OCI-LY3 (cell line): ENCODE measurements at regions not wholly inside any gene's neighbourhood (a gene's known extent, or its start where the extent isn't known, plus 50 kb on each side); places are given as distances from the start of the nearest gene placed in this dataset.
A peak's percentile ranks its signal among the peaks of the same experiment; 100 is the strongest.
"Not testable (repeated sequence)": the region's sequence is repeated elsewhere in the genome, so short reads cannot be mapped to it uniquely, and the experiment has no call there.

ENCODE experiments used
- H2AFZ ChIP-seq: fragments of 200-600, 300-600 bp; shearing (Covaris generic); 2 replicates; pipeline ENCODE4 v1.6.0; 2014; ENCODE audit warnings: antibody characterized with exemption, low read depth, low read length
- H3K27ac ChIP-seq: fragments of 200-600, 300-600 bp; sonication (generic); 2 replicates; pipeline ENCODE4 v1.5.1; 2014; ENCODE audit warnings: mild to moderate bottlenecking, low read length, moderate library complexity, mixed read lengths
- H3K27me3 ChIP-seq: fragments of 200-600, 300-600 bp; sonication (generic); 2 replicates; pipeline ENCODE4 v1.6.1; 2014; ENCODE audit warnings: low read depth, low read length, mixed read lengths
- H3K36me3 ChIP-seq: fragments of 200-600, 300-600 bp; sonication (generic); replicated peaks from 2 replicates; pipeline ENCODE3; 2014; ENCODE audit warnings: low read depth, low read length, mixed read lengths
- H3K4me1 ChIP-seq: fragments of 300-600, 200-600 bp; sonication (generic); 2 replicates; pipeline ENCODE4 v1.6.1; 2014; ENCODE audit warnings: low read length, mixed read lengths
- H3K4me2 ChIP-seq: fragments of 200-600, 300-600 bp; sonication (generic); 2 replicates; pipeline ENCODE4 v1.6.1; 2014; ENCODE audit warnings: low read length, mixed read lengths
- H3K4me3 ChIP-seq: fragments of 300-600, 200-600 bp; sonication (generic); 2 replicates; pipeline ENCODE4 v1.5.1; 2014; ENCODE audit warnings: antibody characterized with exemption, mild to moderate bottlenecking, low read length, moderate library complexity
- H3K79me2 ChIP-seq: fragments of 300-600, 200-600 bp; shearing (Covaris generic); 2 replicates; pipeline ENCODE4 v1.6.1; 2014; ENCODE audit warnings: mild to moderate bottlenecking, low read length, mixed read lengths
- H3K9ac ChIP-seq: fragments of 300-600, 200-600 bp; shearing (Covaris generic); 2 replicates; pipeline ENCODE4 v1.6.0; 2014; ENCODE audit warnings: mild to moderate bottlenecking, low read length, moderate library complexity
- H3K9me3 ChIP-seq: fragments of 200-600, 300-600 bp; shearing (Covaris generic); 2 replicates; pipeline ENCODE4 v1.6.1; 2014; ENCODE audit warnings: low read length, mixed read lengths; ENCODE audit not compliant: insufficient read depth
- H4K20me1 ChIP-seq: fragments of 200-600, 300-600 bp; sonication (generic); 2 replicates; pipeline ENCODE4 v1.6.1; 2016; ENCODE audit warnings: low read length, mixed read lengths; ENCODE audit not compliant: insufficient read depth
- TF ChIP-seq, protein P1 (sequence below): fragments of 200-600, 300-600 bp; sonication (generic); IDR thresholded peaks from 2 replicates; pipeline ENCODE4 v1.5.1; 2014; ENCODE audit warnings: antibody characterized with exemption, low read length, low read depth

DNA sequence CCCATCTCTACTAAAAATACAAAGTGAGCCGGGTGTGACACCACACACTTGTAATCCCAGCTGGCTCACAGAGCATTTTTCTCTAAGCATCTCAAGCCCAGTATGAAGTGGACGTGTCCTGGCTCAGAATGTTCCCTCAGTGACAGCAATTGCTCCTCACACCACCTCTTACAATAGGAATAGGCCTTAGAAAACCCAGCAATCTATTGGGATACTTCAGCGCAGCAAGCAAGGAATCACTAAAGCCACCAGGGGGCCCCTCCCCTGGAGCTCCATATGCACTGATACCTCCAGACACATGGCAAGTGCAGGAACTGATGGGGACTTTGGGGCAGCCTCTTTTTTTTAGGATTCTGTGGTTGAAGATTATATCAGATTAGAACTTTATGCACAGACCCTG lies 82.5 kb upstream of the GOLGA6L6 start:
- not testable (repeated sequence) for H3K27ac ChIP-seq, H3K9ac ChIP-seq, H3K4me3 ChIP-seq, H3K9me3 ChIP-seq, H3K79me2 ChIP-seq, H3K4me1 ChIP-seq, H2AFZ ChIP-seq, H3K4me2 ChIP-seq, H3K36me3 ChIP-seq, H4K20me1 ChIP-seq, H3K27me3 ChIP-seq
- TF ChIP-seq, protein P1, sequence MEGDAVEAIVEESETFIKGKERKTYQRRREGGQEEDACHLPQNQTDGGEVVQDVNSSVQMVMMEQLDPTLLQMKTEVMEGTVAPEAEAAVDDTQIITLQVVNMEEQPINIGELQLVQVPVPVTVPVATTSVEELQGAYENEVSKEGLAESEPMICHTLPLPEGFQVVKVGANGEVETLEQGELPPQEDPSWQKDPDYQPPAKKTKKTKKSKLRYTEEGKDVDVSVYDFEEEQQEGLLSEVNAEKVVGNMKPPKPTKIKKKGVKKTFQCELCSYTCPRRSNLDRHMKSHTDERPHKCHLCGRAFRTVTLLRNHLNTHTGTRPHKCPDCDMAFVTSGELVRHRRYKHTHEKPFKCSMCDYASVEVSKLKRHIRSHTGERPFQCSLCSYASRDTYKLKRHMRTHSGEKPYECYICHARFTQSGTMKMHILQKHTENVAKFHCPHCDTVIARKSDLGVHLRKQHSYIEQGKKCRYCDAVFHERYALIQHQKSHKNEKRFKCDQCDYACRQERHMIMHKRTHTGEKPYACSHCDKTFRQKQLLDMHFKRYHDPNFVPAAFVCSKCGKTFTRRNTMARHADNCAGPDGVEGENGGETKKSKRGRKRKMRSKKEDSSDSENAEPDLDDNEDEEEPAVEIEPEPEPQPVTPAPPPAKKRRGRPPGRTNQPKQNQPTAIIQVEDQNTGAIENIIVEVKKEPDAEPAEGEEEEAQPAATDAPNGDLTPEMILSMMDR: peak; percentile 9; the same call in 1 of the 2 replicates

DNA sequence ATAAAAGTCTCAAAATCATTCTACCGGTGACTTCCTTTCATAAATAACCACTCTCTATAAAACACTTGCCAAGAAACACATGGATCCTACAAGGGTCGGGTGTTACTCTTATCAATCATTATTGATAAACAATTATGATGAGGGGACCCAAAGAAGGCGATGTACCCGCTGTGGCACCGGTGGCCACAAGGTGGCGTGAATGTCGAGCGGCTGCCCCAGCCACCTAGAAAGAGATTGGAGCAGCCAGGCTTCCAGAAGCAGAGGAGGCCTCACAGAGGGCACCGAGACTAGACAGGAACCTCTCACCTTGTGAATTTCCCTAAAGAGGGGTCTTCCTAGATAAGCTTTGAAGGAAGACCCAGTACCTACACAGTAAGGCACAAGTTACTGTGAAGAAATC lies 80.5 kb upstream of the GOLGA6L6 start:
- H3K4me2 ChIP-seq, H3K9ac ChIP-seq, H4K20me1 ChIP-seq, H3K79me2 ChIP-seq, H3K27me3 ChIP-seq, H2AFZ ChIP-seq, H3K27ac ChIP-seq, H3K4me3 ChIP-seq, H3K4me1 ChIP-seq, H3K36me3 ChIP-seq, H3K9me3 ChIP-seq: not testable (repeated sequence)

DNA sequence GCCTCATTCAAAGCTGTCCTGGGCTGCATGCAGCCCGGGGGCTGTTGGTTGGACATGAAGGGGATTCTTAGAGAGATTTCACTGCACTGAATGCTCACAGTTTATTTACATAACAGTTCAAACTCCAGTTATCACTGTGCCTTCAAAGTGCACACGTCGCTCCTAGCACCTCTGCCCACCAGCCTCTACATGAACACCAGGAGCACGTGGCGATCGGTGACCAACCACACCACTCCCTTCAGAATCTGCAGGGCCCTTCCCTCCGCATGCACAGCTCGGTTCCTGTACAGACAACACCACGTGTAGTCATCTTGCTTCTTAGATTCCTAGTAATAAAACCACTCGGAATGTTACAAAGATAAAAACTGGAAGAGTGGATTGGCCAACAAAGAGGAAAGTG lies 72.9 kb upstream of the GOLGA6L6 start:
- not testable (repeated sequence) for H3K9me3 ChIP-seq, H4K20me1 ChIP-seq, H3K27me3 ChIP-seq, H2AFZ ChIP-seq, H3K4me3 ChIP-seq, H3K36me3 ChIP-seq, H3K79me2 ChIP-seq, H3K4me2 ChIP-seq, H3K4me1 ChIP-seq, H3K9ac ChIP-seq, H3K27ac ChIP-seq

DNA sequence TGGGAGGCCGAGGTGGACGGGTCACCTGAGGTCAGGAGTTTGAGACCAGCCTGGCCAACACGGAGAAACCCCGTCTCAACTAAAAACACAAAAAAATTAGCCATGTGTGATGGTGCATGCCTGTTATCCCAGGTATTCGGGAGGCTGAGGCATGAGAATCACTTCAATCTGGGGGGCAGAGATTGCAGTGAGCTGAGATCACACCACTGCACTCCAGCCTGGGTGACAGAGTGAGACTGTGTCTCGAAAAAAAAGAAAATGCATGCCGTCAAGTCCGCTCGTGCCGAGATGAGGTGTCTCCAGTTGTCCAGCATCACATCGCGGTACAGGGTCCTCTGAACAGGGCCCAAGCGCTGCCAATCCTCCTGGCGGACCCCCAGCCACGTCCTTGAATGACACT lies 71.2 kb upstream of the GOLGA6L6 start:
- H3K4me1 ChIP-seq, H3K27ac ChIP-seq, H3K36me3 ChIP-seq, H3K4me2 ChIP-seq, H2AFZ ChIP-seq, H4K20me1 ChIP-seq, H3K27me3 ChIP-seq, H3K9me3 ChIP-seq, H3K79me2 ChIP-seq, H3K4me3 ChIP-seq, H3K9ac ChIP-seq: not testable (repeated sequence)

DNA sequence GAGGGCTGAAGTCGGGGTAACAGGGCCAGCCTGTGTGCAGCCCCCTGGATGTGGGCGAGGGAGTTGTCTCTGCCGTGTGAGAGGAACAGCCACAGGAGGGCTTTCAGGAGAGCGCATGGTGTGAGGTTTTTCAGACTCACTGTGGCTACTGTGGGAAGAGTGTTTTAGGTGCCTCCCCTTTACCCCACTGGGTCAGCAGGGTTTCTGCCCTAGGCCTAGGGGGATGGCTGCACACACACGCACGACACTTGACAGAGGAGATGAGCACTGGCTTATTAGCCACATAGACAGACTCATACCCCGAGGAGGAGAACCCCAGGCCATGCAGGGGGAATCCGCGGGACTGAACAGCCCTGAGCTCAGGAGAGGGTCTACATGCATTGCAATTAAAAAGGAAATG lies 70.8 kb upstream of the GOLGA6L6 start:
- not testable (repeated sequence) for H3K4me2 ChIP-seq, H3K9ac ChIP-seq, H3K4me1 ChIP-seq, H3K4me3 ChIP-seq, H2AFZ ChIP-seq, H3K36me3 ChIP-seq, H3K9me3 ChIP-seq, H4K20me1 ChIP-seq, H3K27ac ChIP-seq, H3K79me2 ChIP-seq, H3K27me3 ChIP-seq

DNA sequence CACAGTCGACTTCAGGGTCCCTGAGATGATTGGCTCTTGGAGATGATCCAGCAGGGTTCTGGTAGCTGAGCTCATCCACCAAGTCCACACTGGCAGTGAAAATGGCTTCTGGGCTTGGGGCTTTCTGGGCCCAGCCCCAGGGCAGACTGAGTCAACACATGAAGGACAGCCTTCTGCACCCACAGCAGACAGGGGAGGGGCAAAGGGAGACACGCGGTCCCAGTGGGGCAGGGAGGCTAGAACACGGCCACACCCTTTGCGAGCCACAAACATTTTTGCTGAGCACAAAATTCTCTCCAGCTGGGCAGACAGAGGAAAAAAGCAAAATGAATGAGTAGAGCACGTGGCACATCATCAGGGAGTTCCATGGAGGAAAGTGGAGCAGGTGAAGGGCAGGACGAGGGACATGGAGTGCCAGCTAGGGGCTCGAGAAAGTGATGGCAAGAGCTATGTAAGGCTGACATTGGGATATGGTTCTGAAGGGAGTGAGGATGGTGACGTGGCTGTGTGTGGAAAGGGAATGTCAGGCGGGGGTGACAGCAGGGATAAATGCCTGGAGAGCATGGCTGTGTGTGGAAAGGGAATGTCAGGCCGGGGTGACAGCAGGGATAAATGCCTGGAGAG lies 70.2 kb upstream of the GOLGA6L6 start:
- not testable (repeated sequence) for H3K9me3 ChIP-seq, H3K9ac ChIP-seq, H2AFZ ChIP-seq, H4K20me1 ChIP-seq, H3K4me2 ChIP-seq, H3K36me3 ChIP-seq, H3K27me3 ChIP-seq, H3K27ac ChIP-seq, H3K79me2 ChIP-seq, H3K4me3 ChIP-seq, H3K4me1 ChIP-seq

DNA sequence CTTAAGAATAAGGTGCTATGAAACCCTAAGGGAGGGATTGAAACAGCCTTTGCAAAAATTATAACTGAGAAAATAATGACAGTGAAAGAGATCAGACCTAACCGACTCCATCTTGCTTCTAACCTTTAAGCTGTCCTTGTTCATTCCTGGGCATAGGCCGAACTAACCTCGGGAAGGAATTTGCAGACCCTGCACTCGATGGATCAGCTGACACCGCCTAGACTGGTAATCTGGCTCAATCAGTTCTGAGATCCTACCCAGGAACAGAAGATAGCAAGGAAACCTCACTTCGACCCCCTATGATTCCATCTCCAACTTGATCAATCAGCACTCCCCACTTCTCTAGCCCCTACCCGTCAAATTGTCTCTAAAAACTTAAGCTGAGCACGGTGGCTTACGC lies 66.6 kb upstream of the GOLGA6L6 start:
- H2AFZ ChIP-seq, H3K9ac ChIP-seq, H3K4me2 ChIP-seq, H3K9me3 ChIP-seq, H3K27ac ChIP-seq, H3K36me3 ChIP-seq, H4K20me1 ChIP-seq, H3K4me3 ChIP-seq, H3K79me2 ChIP-seq, H3K4me1 ChIP-seq, H3K27me3 ChIP-seq: not testable (repeated sequence)

DNA sequence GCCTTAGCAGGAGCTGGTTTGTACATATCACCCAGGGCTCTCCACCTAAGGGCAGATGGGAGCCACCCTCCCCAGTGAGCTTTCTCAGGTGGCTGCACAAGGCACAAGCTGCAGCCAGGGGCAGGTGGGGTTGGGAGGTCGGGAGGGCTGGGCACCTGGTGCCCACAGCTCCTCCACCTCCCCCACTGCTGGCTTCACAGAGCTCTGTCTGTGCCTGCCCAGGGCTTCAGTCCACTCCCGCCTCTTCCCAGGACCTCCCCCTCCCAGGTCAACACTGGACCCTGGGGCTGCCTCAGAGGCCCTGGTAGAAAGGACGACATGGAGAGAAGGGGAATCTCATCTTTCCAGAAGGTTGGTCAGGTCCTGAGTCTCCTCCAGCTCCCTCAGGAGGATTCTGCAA lies 55.6 kb upstream of the GOLGA6L6 start:
- not testable (repeated sequence) for H3K36me3 ChIP-seq, H4K20me1 ChIP-seq, H3K4me2 ChIP-seq, H3K4me1 ChIP-seq, H3K4me3 ChIP-seq, H2AFZ ChIP-seq, H3K27me3 ChIP-seq, H3K9me3 ChIP-seq, H3K79me2 ChIP-seq, H3K9ac ChIP-seq, H3K27ac ChIP-seq

DNA sequence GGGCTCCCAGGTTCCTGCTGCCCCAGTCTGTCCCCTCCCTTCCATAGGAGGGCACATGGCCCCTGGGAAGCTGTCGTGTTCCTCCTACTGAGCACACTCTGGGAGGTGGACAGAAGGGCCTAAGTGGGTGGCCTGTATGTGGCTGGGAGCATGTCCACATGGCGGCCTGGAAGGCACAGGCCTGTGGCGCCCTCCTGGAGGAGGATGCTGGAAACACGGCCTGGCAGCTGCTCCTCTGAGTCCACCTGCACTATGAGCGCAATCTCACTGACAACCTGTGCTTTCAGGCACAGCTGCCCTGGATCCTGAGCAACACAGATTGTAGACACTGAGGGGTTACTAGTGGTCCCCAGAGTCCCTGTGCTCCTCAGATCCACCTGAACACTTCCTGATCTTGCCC lies 52.6 kb upstream of the GOLGA6L6 start:
- not testable (repeated sequence) for H3K79me2 ChIP-seq, H3K27ac ChIP-seq, H2AFZ ChIP-seq, H3K9me3 ChIP-seq, H4K20me1 ChIP-seq, H3K9ac ChIP-seq, H3K4me3 ChIP-seq, H3K4me1 ChIP-seq, H3K27me3 ChIP-seq, H3K36me3 ChIP-seq, H3K4me2 ChIP-seq
